ENCODE measurements at regions not wholly inside any gene's neighbourhood (a gene's known extent, or its start where the extent isn't known, plus 50 kb on each side); places are given as distances from the start of the nearest gene placed in this dataset.

GRCh38 chr1:157189096-157189495 is 50.9 kb upstream of the ETV3 start:
- no peak for TF ChIP-seq CTCF (IDR thresholded peaks at IDR 0.05; ENCODE audit: insufficient read depth, low read depth, low read length, missing control alignments)
- no peak overlapping the region for H3K4me3 ChIP-seq (ENCODE audit: low read depth, low read length)
- DNase-seq (ENCODE audit: low read depth) = no peak

Measured in GM12865 (cell line).